LNCaP clone FGC (cell line): ENCODE measurements at regions not wholly inside any gene's neighbourhood (a gene's known extent, or its start where the extent isn't known, plus 50 kb on each side); places are given as distances from the start of the nearest gene placed in this dataset.

Source experiments
- DNase-seq: peaks from one replicate; pipeline ENCODE4 v3.0.0-alpha.2; 2011; ENCODE audit warnings: low read depth
- H3K4me3 ChIP-seq: 2 replicates; pipeline ENCODE4 v1.5.1; 2011; ENCODE audit warnings: mild to moderate bottlenecking, low read depth, low read length, control low read depth
- CTCF ChIP-seq: IDR thresholded peaks from 2 replicates; pipeline ENCODE4 v1.5.1; 2012; ENCODE audit warnings: mild to moderate bottlenecking; ENCODE audit not compliant: control insufficient read depth, insufficient read depth; ENCODE audit errors: extremely low read depth

- H3K4me3 ChIP-seq, result no peak overlapping the region
- no peak for DNase-seq
- TF ChIP-seq CTCF, result no peak
Observed at GRCh38 chr15:81611679-81612078, 237.7 kb upstream of the TMC3 start.

- H3K4me3 ChIP-seq, result no peak overlapping the region
- no peak for DNase-seq
- TF ChIP-seq CTCF, result no peak
Observed at GRCh38 chr15:81608309-81608829, 234.4 kb upstream of the TMC3 start.

GRCh38 chr15:81604713-81605112 is 230.7 kb upstream of the TMC3 start:
- TF ChIP-seq CTCF, result no peak
- H3K4me3 ChIP-seq, result no peak overlapping the region
- no peak for DNase-seq

- no peak overlapping the region for H3K4me3 ChIP-seq
- no peak for DNase-seq
- no peak for TF ChIP-seq CTCF
Observed at GRCh38 chr15:81596159-81596865, 222.3 kb upstream of the TMC3 start.

- no peak overlapping the region for H3K4me3 ChIP-seq
- DNase-seq, result no peak
- TF ChIP-seq CTCF, result no peak
Observed at GRCh38 chr15:81595752-81596151, 221.7 kb upstream of the TMC3 start.

GRCh38 chr15:81589671-81590070 is 215.7 kb upstream of the TMC3 start:
- no peak for TF ChIP-seq CTCF
- no peak for DNase-seq
- H3K4me3 ChIP-seq, result no peak overlapping the region
